ENCODE measurements at regions not wholly inside any gene's neighbourhood (a gene's known extent, or its start where the extent isn't known, plus 50 kb on each side); places are given as distances from the start of the nearest gene placed in this dataset.

DNA sequence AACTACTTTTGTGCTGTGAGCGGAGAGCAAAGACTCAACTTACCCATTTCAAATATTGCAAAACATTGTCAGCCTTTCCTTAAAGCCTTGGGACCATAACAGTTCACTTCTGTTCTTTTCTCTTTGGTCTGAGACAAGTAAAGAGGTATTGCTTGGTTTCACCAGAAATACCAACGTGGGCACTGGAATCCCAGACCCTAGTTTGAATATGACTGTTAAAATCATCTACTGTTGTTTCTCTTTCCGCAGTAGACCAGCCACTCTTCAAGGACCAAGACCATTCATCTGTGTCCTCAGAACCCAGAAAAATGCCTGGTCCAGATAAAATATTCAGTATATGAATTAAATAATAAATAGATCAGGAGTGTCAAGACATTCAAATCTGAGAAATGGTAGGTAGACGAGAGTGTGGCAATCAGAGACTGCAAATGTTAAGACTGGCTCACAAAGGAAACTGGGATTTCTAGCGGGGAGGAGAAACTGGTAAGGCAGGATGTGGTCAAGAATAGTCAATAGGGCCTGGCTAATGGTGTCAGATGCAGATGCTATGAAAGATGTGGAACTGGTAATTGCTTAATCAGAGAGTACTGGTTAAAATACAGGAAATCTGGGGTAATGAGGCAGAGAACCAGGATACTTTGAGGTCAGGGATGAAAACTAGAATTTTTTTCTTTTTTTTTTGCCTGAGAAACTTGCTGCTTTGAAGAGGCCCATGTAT is 82.1 kb upstream of the IL33 start:
- TF ChIP-seq EZH2 (IDR thresholded peaks at IDR 0.05; ENCODE audit: borderline replicate concordance, low read length): no peak
- TF ChIP-seq, protein P1, sequence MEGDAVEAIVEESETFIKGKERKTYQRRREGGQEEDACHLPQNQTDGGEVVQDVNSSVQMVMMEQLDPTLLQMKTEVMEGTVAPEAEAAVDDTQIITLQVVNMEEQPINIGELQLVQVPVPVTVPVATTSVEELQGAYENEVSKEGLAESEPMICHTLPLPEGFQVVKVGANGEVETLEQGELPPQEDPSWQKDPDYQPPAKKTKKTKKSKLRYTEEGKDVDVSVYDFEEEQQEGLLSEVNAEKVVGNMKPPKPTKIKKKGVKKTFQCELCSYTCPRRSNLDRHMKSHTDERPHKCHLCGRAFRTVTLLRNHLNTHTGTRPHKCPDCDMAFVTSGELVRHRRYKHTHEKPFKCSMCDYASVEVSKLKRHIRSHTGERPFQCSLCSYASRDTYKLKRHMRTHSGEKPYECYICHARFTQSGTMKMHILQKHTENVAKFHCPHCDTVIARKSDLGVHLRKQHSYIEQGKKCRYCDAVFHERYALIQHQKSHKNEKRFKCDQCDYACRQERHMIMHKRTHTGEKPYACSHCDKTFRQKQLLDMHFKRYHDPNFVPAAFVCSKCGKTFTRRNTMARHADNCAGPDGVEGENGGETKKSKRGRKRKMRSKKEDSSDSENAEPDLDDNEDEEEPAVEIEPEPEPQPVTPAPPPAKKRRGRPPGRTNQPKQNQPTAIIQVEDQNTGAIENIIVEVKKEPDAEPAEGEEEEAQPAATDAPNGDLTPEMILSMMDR (IDR thresholded peaks at IDR 0.05; ENCODE audit: low read length): no peak
- Histone ChIP-seq H2AFZ (ENCODE audit: low read length) (no peak overlapping the region), H3K9me3 (ENCODE audit: low read length) (no peaks in the 10 kb centered on the region), H3K4me3 (ENCODE audit: low read depth, low read length, poor library complexity, severe bottlenecking) (no peak overlapping the region), H3K36me3 (ENCODE audit: insufficient read depth, low read length) (no peaks in the 10 kb centered on the region), H3K4me1 (ENCODE audit: insufficient read depth, low read length, severe bottlenecking) (no peaks in the 10 kb centered on the region), H3K4me2 (ENCODE audit: low read length) (no peak overlapping the region), H4K20me1 (ENCODE audit: insufficient read depth, low read length) (no peaks in the 10 kb centered on the region), H3K27me3 (ENCODE audit: insufficient read depth, low read length) (no peaks in the 10 kb centered on the region), H3K79me2 (ENCODE audit: insufficient read depth, low read length) (no peaks in the 10 kb centered on the region), H3K9me2 (ENCODE audit: low read depth, low read length) (no peaks in the 10 kb centered on the region), H3K9ac (ENCODE audit: low read length) (no peak overlapping the region), H3F3A (ENCODE audit: insufficient read depth, low read length) (no peaks in the 10 kb centered on the region), H3K27ac (ENCODE audit: low read depth, low read length, poor library complexity, severe bottlenecking) (no peak overlapping the region)

DNA sequence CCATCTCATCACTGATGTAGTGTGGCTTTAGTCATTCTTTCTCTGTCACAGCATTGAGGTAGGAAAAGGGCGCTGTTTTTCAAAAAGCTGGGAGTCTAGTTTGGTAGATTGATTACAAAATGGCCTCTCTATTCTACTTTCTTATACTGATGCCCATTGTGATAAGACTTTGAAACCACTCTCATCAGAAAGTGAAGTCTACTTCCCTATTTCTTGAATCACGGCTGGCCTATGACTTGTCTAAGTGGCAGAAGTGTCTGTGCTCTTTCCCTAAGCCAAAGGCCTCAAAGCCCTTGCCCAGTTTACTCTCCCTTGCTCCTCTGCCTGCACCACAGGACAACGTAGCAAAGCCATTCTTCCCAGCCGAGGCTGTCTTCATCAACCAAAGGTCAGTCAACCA is 83.0 kb upstream of the IL33 start:
- no peaks in the 10 kb centered on the region for H3F3A ChIP-seq (ENCODE audit: insufficient read depth, low read length)
- no peak overlapping the region for H3K4me3 ChIP-seq (ENCODE audit: low read depth, low read length, poor library complexity, severe bottlenecking)
- no peaks in the 10 kb centered on the region for H3K79me2 ChIP-seq (ENCODE audit: insufficient read depth, low read length)
- no peak overlapping the region for H3K4me2 ChIP-seq (ENCODE audit: low read length)
- H4K20me1 ChIP-seq (ENCODE audit: insufficient read depth, low read length): no peaks in the 10 kb centered on the region
- H3K27me3 ChIP-seq (ENCODE audit: insufficient read depth, low read length): no peaks in the 10 kb centered on the region
- no peaks in the 10 kb centered on the region for H3K9me2 ChIP-seq (ENCODE audit: low read depth, low read length)
- no peaks in the 10 kb centered on the region for H3K4me1 ChIP-seq (ENCODE audit: insufficient read depth, low read length, severe bottlenecking)
- no peaks in the 10 kb centered on the region for H3K9me3 ChIP-seq (ENCODE audit: low read length)
- no peak for TF ChIP-seq EZH2 (IDR thresholded peaks at IDR 0.05; ENCODE audit: borderline replicate concordance, low read length)
- TF ChIP-seq, protein P1 (IDR thresholded peaks at IDR 0.05; ENCODE audit: low read length): no peak
- H3K9ac ChIP-seq (ENCODE audit: low read length): no peak overlapping the region
- no peaks in the 10 kb centered on the region for H3K36me3 ChIP-seq (ENCODE audit: insufficient read depth, low read length)
- H3K27ac ChIP-seq (ENCODE audit: low read depth, low read length, poor library complexity, severe bottlenecking): no peak overlapping the region
- no peak overlapping the region for H2AFZ ChIP-seq (ENCODE audit: low read length)

DNA sequence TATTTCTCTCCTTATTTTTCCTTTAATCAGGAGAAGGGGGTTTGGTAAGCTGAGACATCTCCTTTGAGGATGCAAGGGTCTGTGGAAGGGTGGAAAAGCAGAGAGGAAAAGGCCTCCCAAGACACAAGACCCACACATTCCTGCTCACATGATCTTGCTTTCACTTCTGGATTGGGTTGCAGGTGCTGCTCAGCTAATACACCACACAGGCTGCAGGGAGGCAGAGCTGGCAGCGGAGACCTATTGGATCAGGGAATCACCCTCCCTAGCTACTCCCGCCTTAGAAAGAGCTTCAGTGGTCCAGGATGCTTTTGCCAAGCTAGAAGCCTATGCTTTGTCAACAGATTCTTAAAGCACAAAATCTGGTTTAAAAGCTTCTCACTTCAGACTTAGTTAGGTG is 87.6 kb upstream of the IL33 start:
- Histone ChIP-seq H3K79me2 (ENCODE audit: insufficient read depth, low read length) (no peaks in the 10 kb centered on the region), H3K9me2 (ENCODE audit: low read depth, low read length) (no peaks in the 10 kb centered on the region), H3K27me3 (ENCODE audit: insufficient read depth, low read length) (no peaks in the 10 kb centered on the region), H3K36me3 (ENCODE audit: insufficient read depth, low read length) (no peaks in the 10 kb centered on the region), H3K4me1 (ENCODE audit: insufficient read depth, low read length, severe bottlenecking) (no peaks in the 10 kb centered on the region), H3F3A (ENCODE audit: insufficient read depth, low read length) (no peaks in the 10 kb centered on the region), H4K20me1 (ENCODE audit: insufficient read depth, low read length) (no peaks in the 10 kb centered on the region), H3K9me3 (ENCODE audit: low read length) (no peaks in the 10 kb centered on the region), H3K4me2 (ENCODE audit: low read length) (no peak overlapping the region), H3K27ac (ENCODE audit: low read depth, low read length, poor library complexity, severe bottlenecking) (no peak overlapping the region), H3K4me3 (ENCODE audit: low read depth, low read length, poor library complexity, severe bottlenecking) (no peak overlapping the region), H3K9ac (ENCODE audit: low read length) (no peak overlapping the region), H2AFZ (ENCODE audit: low read length) (no peak overlapping the region)
- no peak for TF ChIP-seq EZH2 (IDR thresholded peaks at IDR 0.05; ENCODE audit: borderline replicate concordance, low read length)
- TF ChIP-seq, protein P1 (IDR thresholded peaks at IDR 0.05; ENCODE audit: low read length): no peak
